CD14-positive monocyte (primary cell): ENCODE measurements at regions not wholly inside any gene's neighbourhood (a gene's known extent, or its start where the extent isn't known, plus 50 kb on each side); places are given as distances from the start of the nearest gene placed in this dataset.
A peak's percentile ranks its signal among the peaks of the same experiment; 100 is the strongest.

Experiments used
- DNase-seq, 3 donors: peaks; one replicate each; pipeline ENCODE4 v3.0.0-alpha.2; 2011 to 2022
- H2AFZ ChIP-seq: 2 replicates; pipeline ENCODE4 v1.6.0; 2012; ENCODE audit warnings: mild to moderate bottlenecking, low read depth, low read length, inconsistent platforms; ENCODE audit not compliant: insufficient read depth, poor library complexity, severe bottlenecking
- H3K27ac ChIP-seq, 2 donors: 1 replicate in 1 of 2; 2 replicates in 1 of 2; pipeline ENCODE4 v1.5.1; 2012 to 2013; ENCODE audit warnings: low read length in 2 of 2, control low read depth in 1 of 2, inconsistent platforms in 1 of 2, low read depth in 1 of 2, mild to moderate bottlenecking in 1 of 2
- H3K27me3 ChIP-seq, 2 donors: one replicate each; pipeline versions ENCODE4 v1.6.0 to v1.6.1; 2011 to 2013; ENCODE audit warnings: low read length in 2 of 2; ENCODE audit not compliant: control insufficient read depth in 2 of 2, insufficient read depth in 2 of 2
- H3K36me3 ChIP-seq, 2 donors: replicated peaks in 1 of 2; 1 replicate in 1 of 2; 2 replicates in 1 of 2; pipeline versions ENCODE4 v1.5.1 to v1.6.1; 2012 to 2013; ENCODE audit warnings: low read length in 2 of 2, control low read depth in 1 of 2, inconsistent platforms in 1 of 2, mild to moderate bottlenecking in 1 of 2; ENCODE audit not compliant: insufficient read depth in 2 of 2, control insufficient read depth in 1 of 2
- H3K4me1 ChIP-seq, 2 donors: 1 replicate in 1 of 2; 2 replicates in 1 of 2; pipeline versions ENCODE4 v1.5.1 to v1.6.1; 2012 to 2013; ENCODE audit warnings: low read length in 2 of 2, control low read depth in 1 of 2, inconsistent platforms in 1 of 2, mild to moderate bottlenecking in 1 of 2, moderate library complexity in 1 of 2; ENCODE audit not compliant: insufficient read depth in 2 of 2, control insufficient read depth in 1 of 2
- H3K4me2 ChIP-seq: replicated peaks from 2 replicates; pipeline ENCODE3; 2012; ENCODE audit warnings: low read length, moderate library complexity, mild to moderate bottlenecking; ENCODE audit not compliant: poor library complexity, severe bottlenecking; ENCODE audit errors: extremely low read depth
- H3K4me3 ChIP-seq, 3 experiments: fragments of 200-600 bp in 1 of 3; sonication (generic) in 1 of 3; replicated peaks in 1 of 3; 1 replicate in 2 of 3; 2 replicates in 1 of 3; pipeline ENCODE4 v1.5.1; 2011 to 2013; ENCODE audit warnings: low read length in 3 of 3, mild to moderate bottlenecking in 3 of 3, control low read depth in 2 of 3, low read depth in 2 of 3, inconsistent platforms in 1 of 3, moderate library complexity in 1 of 3
- H3K79me2 ChIP-seq: 2 replicates; pipeline ENCODE4 v1.6.0; 2012; ENCODE audit warnings: mild to moderate bottlenecking, control low read depth, inconsistent platforms, low read length, moderate library complexity; ENCODE audit not compliant: insufficient read depth
- H3K9ac ChIP-seq: 2 replicates; pipeline ENCODE4 v1.6.0; 2017; ENCODE audit warnings: low read length, mild to moderate bottlenecking; ENCODE audit not compliant: insufficient read depth, poor library complexity, severe bottlenecking
- H3K9me3 ChIP-seq, 2 donors: replicated peaks in 1 of 2; 1 replicate in 1 of 2; 2 replicates in 1 of 2; pipeline versions ENCODE4 v1.5.1 to v1.6.1; 2012 to 2013; ENCODE audit warnings: low read length in 2 of 2, control low read depth in 1 of 2; ENCODE audit not compliant: control insufficient read depth in 1 of 2, insufficient read depth in 1 of 2
- H4K20me1 ChIP-seq: 2 replicates; pipeline ENCODE4 v1.6.0; 2012; ENCODE audit warnings: mild to moderate bottlenecking, low read length, control low read depth, moderate library complexity; ENCODE audit not compliant: insufficient read depth
- H3K27ac Mint-ChIP-seq, 7 donors: one replicate each; pipeline ENCODE4 v1.8.0; 2020; ENCODE audit warnings: mild to moderate bottlenecking in 7 of 7, mixed read lengths in 7 of 7, moderate library complexity in 6 of 7, inconsistent platforms in 2 of 7
- H3K27me3 Mint-ChIP-seq, 3 donors: one replicate each; pipeline ENCODE4 v1.8.0; 2021 to 2022; ENCODE audit warnings: low read depth in 3 of 3, mild to moderate bottlenecking in 3 of 3, mixed read lengths in 3 of 3, moderate library complexity in 3 of 3, inconsistent platforms in 1 of 3
- H3K36me3 Mint-ChIP-seq, 2 donors: one replicate each; pipeline ENCODE4 v1.8.0; 2020; ENCODE audit warnings: mixed read lengths in 2 of 2, inconsistent platforms in 1 of 2, mild to moderate bottlenecking in 1 of 2
- H3K4me1 Mint-ChIP-seq: one replicate; pipeline ENCODE4 v1.8.0; 2020; ENCODE audit warnings: mild to moderate bottlenecking, mixed read lengths
- H3K4me3 Mint-ChIP-seq, 2 donors: one replicate each; pipeline ENCODE4 v1.8.0; 2020; ENCODE audit warnings: mild to moderate bottlenecking in 2 of 2, mixed read lengths in 2 of 2, moderate library complexity in 1 of 2
- H3K9me3 Mint-ChIP-seq, 7 donors: one replicate each; pipeline ENCODE4 v1.8.0; 2020 to 2022; ENCODE audit warnings: mixed read lengths in 7 of 7, mild to moderate bottlenecking in 6 of 7, moderate library complexity in 6 of 7, inconsistent platforms in 2 of 7
- CTCF ChIP-seq: fragments of 200-600 bp; IDR thresholded peaks from one replicate; pipeline ENCODE4 v1.8.0; 2022; ENCODE audit warnings: antibody characterized with exemption, mild to moderate bottlenecking
- WGBS: methylation state at CpG from one replicate; pipeline ENCODE4 v1.1.5; 2013; ENCODE audit warnings: missing lambda C conversion rate; ENCODE audit not compliant: insufficient coverage; 5-methylcytosine and 5-hydroxymethylcytosine counted together
- intact Hi-C, 2 donors: fragments of 100-400 bp; cut with micrococcal nuclease; formaldehyde crosslinking; loops; one replicate each; pipeline versions ENCODE4 v1.15.0 to v1.15.1; 2023

DNA sequence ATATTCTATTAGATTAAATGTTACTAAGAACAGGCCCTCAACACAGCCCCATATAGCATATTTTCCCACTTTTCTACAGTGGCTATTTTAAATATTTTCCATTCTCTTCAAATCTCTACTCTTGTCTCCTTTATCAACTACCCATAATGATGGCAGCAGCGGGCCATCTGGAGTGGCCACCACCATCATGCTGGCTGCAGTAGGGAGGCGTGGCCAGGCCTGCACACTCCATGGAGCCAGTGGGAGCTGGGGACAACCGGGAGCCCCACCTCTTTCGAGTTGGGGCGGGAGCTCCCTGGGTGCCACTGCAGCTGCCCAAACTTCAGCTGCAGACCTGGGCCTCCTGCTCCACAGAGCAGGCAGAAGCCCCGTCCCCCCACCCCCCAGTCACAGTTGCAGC lies 98.4 kb upstream of the RANBP6 start:
- no peak overlapping the region for H3K27ac ChIP-seq
- no peaks in the 10 kb centered on the region for H4K20me1 ChIP-seq
- H3K9ac ChIP-seq = no peak overlapping the region
- Mint-ChIP-seq H3K4me3 (no peak overlapping the region), H3K4me1 (no peaks in the 10 kb centered on the region), H3K36me3 (no peaks in the 10 kb centered on the region), H3K27me3 (peaks cover 0 to 9% (median 1%) of the 10 kb centered on the region in 3 donors), H3K9me3 (peaks cover 0 to 13% (median 2%) of the 10 kb centered on the region in 7 donors), H3K27ac (no peak overlapping the region)
- no peak overlapping the region for H3K4me2 ChIP-seq
- DNase-seq = no peak
- H3K27me3 ChIP-seq = no peaks in the 10 kb centered on the region
- intact Hi-C loops = no loop called here
- no peak overlapping the region for H2AFZ ChIP-seq
- 60% methylated on average over 5 of the region's 6 CpGs for WGBS
- H3K36me3 ChIP-seq = no peaks in the 10 kb centered on the region
- no peak for TF ChIP-seq CTCF
- no peaks in the 10 kb centered on the region for H3K4me1 ChIP-seq
- H3K4me3 ChIP-seq = no peak overlapping the region
- peaks cover 0 to 12% of the 10 kb centered on the region in 2 donors for H3K9me3 ChIP-seq
- H3K79me2 ChIP-seq = no peaks in the 10 kb centered on the region

DNA sequence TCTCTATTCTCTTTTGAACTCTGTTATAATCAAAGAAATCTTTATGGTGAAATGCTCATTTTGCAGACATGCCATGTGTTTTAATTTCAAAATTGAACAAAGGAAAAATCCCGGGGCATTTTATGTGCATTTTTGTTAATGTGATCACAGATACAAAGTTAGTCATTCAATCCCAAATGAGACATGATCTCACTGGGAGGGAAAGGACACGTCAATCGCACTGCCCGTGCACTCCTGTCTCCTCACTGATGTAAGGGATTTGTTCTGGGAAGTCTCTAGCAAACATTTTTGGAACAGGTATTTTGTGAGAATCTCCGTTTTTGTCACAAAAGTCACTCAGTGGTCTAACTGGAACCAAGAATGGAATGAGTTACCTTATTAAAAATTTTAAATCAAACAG lies 97.9 kb upstream of the RANBP6 start:
- 87% methylated on average over 3 of the region's 5 CpGs for WGBS
- Mint-ChIP-seq H3K4me3 (no peak overlapping the region), H3K9me3 (peaks cover 0 to 13% (median 2%) of the 10 kb centered on the region in 7 donors), H3K27me3 (peaks cover 0 to 7% (median 1%) of the 10 kb centered on the region in 3 donors), H3K27ac (peak overlapping the region in 1 of 7 donors; percentile 33), H3K36me3 (no peaks in the 10 kb centered on the region), H3K4me1 (no peaks in the 10 kb centered on the region)
- Histone ChIP-seq H3K27ac (no peak overlapping the region), H3K36me3 (no peaks in the 10 kb centered on the region), H3K4me2 (no peak overlapping the region), H3K4me3 (no peak overlapping the region), H3K79me2 (no peaks in the 10 kb centered on the region), H4K20me1 (no peaks in the 10 kb centered on the region), H2AFZ (no peak overlapping the region), H3K9me3 (peaks cover 0 to 12% of the 10 kb centered on the region in 2 donors), H3K27me3 (no peaks in the 10 kb centered on the region), H3K9ac (no peak overlapping the region), H3K4me1 (no peaks in the 10 kb centered on the region)
- DNase-seq = no peak
- TF ChIP-seq CTCF = no peak
- intact Hi-C loops = no loop called here
